SK-N-SH treated with all-trans-retinoic acid at 6 μM for 48 hours (cell line): ENCODE measurements at regions not wholly inside any gene's neighbourhood (a gene's known extent, or its start where the extent isn't known, plus 50 kb on each side); places are given as distances from the start of the nearest gene placed in this dataset.

Experiments
- CSDC2 ChIP-seq: fragments of 250-450 bp; sonication (Bioruptor Pico); IDR thresholded peaks from 2 replicates; pipeline ENCODE4 v1.5.0; 2020; ENCODE audit warnings: mild to moderate bottlenecking, moderate library complexity
- GLIS3 ChIP-seq: fragments of 250-450 bp; sonication (Bioruptor Pico); IDR thresholded peaks from 2 replicates; pipeline ENCODE4 v1.5.0; 2020; ENCODE audit warnings: mild to moderate bottlenecking, moderate library complexity
- RARB ChIP-seq: fragments of 250-450 bp; sonication (Bioruptor Pico); IDR thresholded peaks from 2 replicates; pipeline ENCODE4 v1.8.0; 2021; ENCODE audit warnings: mild to moderate bottlenecking, moderate library complexity

- no peak for TF ChIP-seq CSDC2 (CRISPR knock-in tag)
- TF ChIP-seq RARB (CRISPR knock-in tag): no peak
- no peak for TF ChIP-seq GLIS3 (CRISPR knock-in tag)
Measured at GRCh38 chr10:78313636-78314035, 280.0 kb downstream of the RPS24 start.
